ENCODE measurements at regions not wholly inside any gene's neighbourhood (a gene's known extent, or its start where the extent isn't known, plus 50 kb on each side); places are given as distances from the start of the nearest gene placed in this dataset.

- H3K27ac ChIP-seq (ENCODE audit: low read length): no peak overlapping the region
- DNase-seq: no peak
- H3K27me3 ChIP-seq (ENCODE audit: control insufficient read depth, insufficient read depth, low read length): no peaks in the 10 kb centered on the region
- H3K4me1 ChIP-seq (ENCODE audit: control insufficient read depth, insufficient read depth, low read length): no peaks in the 10 kb centered on the region
- WGBS (ENCODE audit: insufficient coverage, low lambda C conversion rate): 80% methylated on average over 1 of the region's 9 CpGs
- no peak overlapping the region for H3K4me3 ChIP-seq (ENCODE audit: low read length)
- no peaks in the 10 kb centered on the region for H3K36me3 ChIP-seq (ENCODE audit: control insufficient read depth, insufficient read depth, low read length)
- H3K9me3 ChIP-seq (ENCODE audit: control insufficient read depth, low read depth, low read length): no peaks in the 10 kb centered on the region
Measured at GRCh38 chr4:181548873-181549575, 694.2 kb upstream of the TENM3 start.

DNA sequence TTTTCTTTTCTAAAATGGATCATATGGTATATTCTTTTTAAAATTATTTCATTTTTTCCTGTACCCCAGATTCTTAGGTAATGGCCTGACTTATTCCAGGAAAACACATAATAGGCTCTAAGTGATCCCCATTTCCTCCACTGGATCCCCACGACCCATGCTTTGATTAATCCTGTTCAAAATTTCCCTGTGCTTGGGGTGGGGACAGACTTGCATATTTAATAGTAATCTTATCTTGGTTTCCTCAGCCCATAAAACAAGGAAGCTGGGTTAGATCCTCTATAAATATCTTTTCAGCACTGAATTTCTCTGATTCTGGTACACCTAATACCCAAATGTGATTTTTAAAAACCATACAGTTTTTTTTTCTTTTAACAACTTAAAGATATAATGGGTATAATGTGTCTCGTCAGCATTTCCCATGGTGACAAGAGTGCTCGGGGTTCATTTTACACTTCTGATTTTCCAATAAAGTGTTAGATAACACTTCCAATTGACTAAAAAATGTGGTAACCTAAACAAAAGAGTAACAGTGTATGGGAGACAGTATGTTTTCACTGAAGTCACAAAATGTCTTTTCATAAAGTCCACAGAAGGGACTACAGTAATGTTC is 693.5 kb upstream of the TENM3 start:
- Histone ChIP-seq H3K36me3 (ENCODE audit: control insufficient read depth, insufficient read depth, low read length) (no peaks in the 10 kb centered on the region), H3K27ac (ENCODE audit: low read length) (no peak overlapping the region), H3K4me3 (ENCODE audit: low read length) (no peak overlapping the region), H3K9me3 (ENCODE audit: control insufficient read depth, low read depth, low read length) (no peaks in the 10 kb centered on the region), H3K4me1 (ENCODE audit: control insufficient read depth, insufficient read depth, low read length) (no peaks in the 10 kb centered on the region), H3K27me3 (ENCODE audit: control insufficient read depth, insufficient read depth, low read length) (no peaks in the 10 kb centered on the region)
- DNase-seq: no peak
- WGBS (ENCODE audit: insufficient coverage, low lambda C conversion rate): 78% methylated on average over 1 of the region's 3 CpGs

- DNase-seq: no peak
- no peaks in the 10 kb centered on the region for H3K4me1 ChIP-seq (ENCODE audit: control insufficient read depth, insufficient read depth, low read length)
- H3K27ac ChIP-seq (ENCODE audit: low read length): no peak overlapping the region
- H3K27me3 ChIP-seq (ENCODE audit: control insufficient read depth, insufficient read depth, low read length): no peaks in the 10 kb centered on the region
- H3K36me3 ChIP-seq (ENCODE audit: control insufficient read depth, insufficient read depth, low read length): no peaks in the 10 kb centered on the region
- no CpG with 5 or more reads among the region's 1 CpG for WGBS (ENCODE audit: insufficient coverage, low lambda C conversion rate)
- no peaks in the 10 kb centered on the region for H3K9me3 ChIP-seq (ENCODE audit: control insufficient read depth, low read depth, low read length)
- H3K4me3 ChIP-seq (ENCODE audit: low read length): no peak overlapping the region
Measured at GRCh38 chr4:181550381-181550780, 692.8 kb upstream of the TENM3 start.

- no CpG with 5 or more reads among the region's 4 CpGs for WGBS (ENCODE audit: insufficient coverage, low lambda C conversion rate)
- H3K4me1 ChIP-seq (ENCODE audit: control insufficient read depth, insufficient read depth, low read length): no peaks in the 10 kb centered on the region
- H3K4me3 ChIP-seq (ENCODE audit: low read length): no peak overlapping the region
- no peak overlapping the region for H3K27ac ChIP-seq (ENCODE audit: low read length)
- no peaks in the 10 kb centered on the region for H3K27me3 ChIP-seq (ENCODE audit: control insufficient read depth, insufficient read depth, low read length)
- H3K36me3 ChIP-seq (ENCODE audit: control insufficient read depth, insufficient read depth, low read length): no peaks in the 10 kb centered on the region
- DNase-seq: no peak
- no peaks in the 10 kb centered on the region for H3K9me3 ChIP-seq (ENCODE audit: control insufficient read depth, low read depth, low read length)
Measured at GRCh38 chr4:181559637-181560036, 683.6 kb upstream of the TENM3 start.

DNA sequence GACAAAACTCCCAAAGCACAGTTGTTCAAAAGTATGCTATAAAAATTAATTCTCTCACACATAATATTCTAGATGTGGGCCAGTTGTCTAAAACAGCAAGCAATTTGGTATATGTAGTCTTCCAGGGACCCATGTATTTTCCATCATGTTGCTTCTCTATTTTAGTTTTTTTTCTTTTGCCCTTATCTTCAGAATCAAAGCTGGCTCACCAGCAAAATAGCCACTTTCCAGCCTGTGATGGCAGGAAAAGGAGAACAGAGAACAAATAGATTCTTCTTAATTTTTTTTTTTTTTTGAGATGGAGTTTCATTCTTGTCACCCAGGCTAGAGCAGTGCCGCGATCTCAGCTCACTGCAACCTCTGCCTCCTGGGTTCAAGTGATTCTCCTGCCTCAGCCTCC is 680.8 kb upstream of the TENM3 start:
- Histone ChIP-seq H3K9me3 (ENCODE audit: control insufficient read depth, low read depth, low read length) (no peaks in the 10 kb centered on the region), H3K27ac (ENCODE audit: low read length) (no peak overlapping the region), H3K4me3 (ENCODE audit: low read length) (no peak overlapping the region), H3K4me1 (ENCODE audit: control insufficient read depth, insufficient read depth, low read length) (no peaks in the 10 kb centered on the region), H3K36me3 (ENCODE audit: control insufficient read depth, insufficient read depth, low read length) (no peaks in the 10 kb centered on the region), H3K27me3 (ENCODE audit: control insufficient read depth, insufficient read depth, low read length) (no peaks in the 10 kb centered on the region)
- DNase-seq: no peak
- WGBS (ENCODE audit: insufficient coverage, low lambda C conversion rate): no CpG with 5 or more reads among the region's 2 CpGs

DNA sequence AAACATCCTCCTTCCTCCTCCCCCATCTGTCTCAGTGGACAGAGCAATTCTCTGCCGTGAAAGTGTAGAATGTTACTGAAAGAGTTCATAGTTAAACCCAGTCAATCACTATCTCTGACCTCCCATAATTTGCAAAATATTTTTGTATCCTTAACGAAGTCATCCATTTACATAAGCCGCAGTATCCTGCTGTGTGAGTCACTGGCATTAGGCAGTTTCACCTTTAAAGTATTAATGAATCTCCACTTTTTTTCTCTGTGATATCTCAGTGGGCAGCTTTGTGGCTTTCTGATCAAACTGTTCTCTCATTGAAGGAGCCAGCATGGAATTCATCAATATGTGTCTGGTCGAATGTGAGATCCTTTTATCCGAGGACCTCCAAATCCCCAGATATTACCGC is 678.6 kb upstream of the TENM3 start:
- H3K36me3 ChIP-seq (ENCODE audit: control insufficient read depth, insufficient read depth, low read length): no peaks in the 10 kb centered on the region
- H3K4me1 ChIP-seq (ENCODE audit: control insufficient read depth, insufficient read depth, low read length): no peaks in the 10 kb centered on the region
- H3K4me3 ChIP-seq (ENCODE audit: low read length): no peak overlapping the region
- H3K9me3 ChIP-seq (ENCODE audit: control insufficient read depth, low read depth, low read length): no peaks in the 10 kb centered on the region
- no peaks in the 10 kb centered on the region for H3K27me3 ChIP-seq (ENCODE audit: control insufficient read depth, insufficient read depth, low read length)
- H3K27ac ChIP-seq (ENCODE audit: low read length): no peak overlapping the region
- DNase-seq: no peak
- WGBS (ENCODE audit: insufficient coverage, low lambda C conversion rate): 94% methylated on average over 2 of the region's 6 CpGs

DNA sequence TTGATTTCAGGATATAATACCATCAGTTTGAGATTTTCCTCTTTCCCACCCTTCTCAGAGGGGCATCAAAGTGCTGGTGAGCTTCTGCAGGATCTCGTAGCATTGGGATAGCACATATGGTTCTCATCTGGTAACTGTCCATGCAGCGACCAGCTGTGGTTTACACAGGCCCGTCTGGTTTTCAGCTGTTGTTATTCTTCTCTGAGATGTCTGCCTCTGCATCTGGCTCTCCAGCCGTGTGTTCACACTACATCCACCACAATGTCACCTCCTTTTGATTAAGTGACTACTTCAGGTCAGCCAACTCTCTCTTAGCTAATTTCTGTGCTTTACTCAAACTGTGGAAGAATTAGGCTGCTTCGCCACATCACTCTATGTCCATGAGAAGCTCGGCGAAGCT is 676.7 kb upstream of the TENM3 start:
- Histone ChIP-seq H3K27ac (ENCODE audit: low read length) (no peak overlapping the region), H3K4me3 (ENCODE audit: low read length) (no peak overlapping the region), H3K4me1 (ENCODE audit: control insufficient read depth, insufficient read depth, low read length) (no peaks in the 10 kb centered on the region), H3K9me3 (ENCODE audit: control insufficient read depth, low read depth, low read length) (no peaks in the 10 kb centered on the region), H3K36me3 (ENCODE audit: control insufficient read depth, insufficient read depth, low read length) (no peaks in the 10 kb centered on the region), H3K27me3 (ENCODE audit: control insufficient read depth, insufficient read depth, low read length) (no peaks in the 10 kb centered on the region)
- WGBS (ENCODE audit: insufficient coverage, low lambda C conversion rate): 100% methylated on average over 1 of the region's 7 CpGs
- peak; percentile 19 to 31 for DNase-seq

GRCh38 chr4:181569553-181569952 is 673.6 kb upstream of the TENM3 start:
- H3K4me1 ChIP-seq (ENCODE audit: control insufficient read depth, insufficient read depth, low read length): no peaks in the 10 kb centered on the region
- no peak overlapping the region for H3K27ac ChIP-seq (ENCODE audit: low read length)
- peak in 1 of 2 donors; percentile 36 for DNase-seq
- H3K9me3 ChIP-seq (ENCODE audit: control insufficient read depth, low read depth, low read length): no peaks in the 10 kb centered on the region
- no peaks in the 10 kb centered on the region for H3K27me3 ChIP-seq (ENCODE audit: control insufficient read depth, insufficient read depth, low read length)
- WGBS (ENCODE audit: insufficient coverage, low lambda C conversion rate): 100% methylated on average over 1 of the region's 2 CpGs
- no peaks in the 10 kb centered on the region for H3K36me3 ChIP-seq (ENCODE audit: control insufficient read depth, insufficient read depth, low read length)
- H3K4me3 ChIP-seq (ENCODE audit: low read length): no peak overlapping the region

GRCh38 chr4:181578911-181579310 is 664.3 kb upstream of the TENM3 start:
- no peak overlapping the region for H3K27ac ChIP-seq (ENCODE audit: low read length)
- H3K36me3 ChIP-seq (ENCODE audit: control insufficient read depth, insufficient read depth, low read length): no peaks in the 10 kb centered on the region
- no peaks in the 10 kb centered on the region for H3K9me3 ChIP-seq (ENCODE audit: control insufficient read depth, low read depth, low read length)
- no peak for DNase-seq
- H3K4me1 ChIP-seq (ENCODE audit: control insufficient read depth, insufficient read depth, low read length): no peaks in the 10 kb centered on the region
- no peaks in the 10 kb centered on the region for H3K27me3 ChIP-seq (ENCODE audit: control insufficient read depth, insufficient read depth, low read length)
- no CpG with 5 or more reads among the region's 5 CpGs for WGBS (ENCODE audit: insufficient coverage, low lambda C conversion rate)
- no peak overlapping the region for H3K4me3 ChIP-seq (ENCODE audit: low read length)

- Histone ChIP-seq H3K36me3 (ENCODE audit: control insufficient read depth, insufficient read depth, low read length) (no peaks in the 10 kb centered on the region), H3K27me3 (ENCODE audit: control insufficient read depth, insufficient read depth, low read length) (no peaks in the 10 kb centered on the region), H3K4me3 (ENCODE audit: low read length) (no peak overlapping the region), H3K9me3 (ENCODE audit: control insufficient read depth, low read depth, low read length) (no peaks in the 10 kb centered on the region), H3K27ac (ENCODE audit: low read length) (no peak overlapping the region), H3K4me1 (ENCODE audit: control insufficient read depth, insufficient read depth, low read length) (no peaks in the 10 kb centered on the region)
- no CpG with 5 or more reads among the region's 2 CpGs for WGBS (ENCODE audit: insufficient coverage, low lambda C conversion rate)
- no peak for DNase-seq
Measured at GRCh38 chr4:181579486-181579885, 663.7 kb upstream of the TENM3 start.

- WGBS (ENCODE audit: insufficient coverage, low lambda C conversion rate): 80% methylated on average over 1 of the region's 4 CpGs
Measured at GRCh38 chr4:181581983-181582382, 661.2 kb upstream of the TENM3 start.

More at GRCh38 chr4:181581983-181582382, 661.2 kb upstream of the TENM3 start:
- Histone ChIP-seq H3K27ac (ENCODE audit: low read length) (no peak overlapping the region), H3K27me3 (ENCODE audit: control insufficient read depth, insufficient read depth, low read length) (no peaks in the 10 kb centered on the region), H3K4me1 (ENCODE audit: control insufficient read depth, insufficient read depth, low read length) (no peaks in the 10 kb centered on the region), H3K4me3 (ENCODE audit: low read length) (no peak overlapping the region), H3K36me3 (ENCODE audit: control insufficient read depth, insufficient read depth, low read length) (no peaks in the 10 kb centered on the region), H3K9me3 (ENCODE audit: control insufficient read depth, low read depth, low read length) (no peaks in the 10 kb centered on the region)
- DNase-seq: no peak
